GM18498 (cell line): ENCODE measurements at regions not wholly inside any gene's neighbourhood (a gene's known extent, or its start where the extent isn't known, plus 50 kb on each side); places are given as distances from the start of the nearest gene placed in this dataset.
"Not testable (repeated sequence)": the region's sequence is repeated elsewhere in the genome, so short reads cannot be mapped to it uniquely, and the experiment has no call there.

Source experiments
- ATAC-seq: cut with Tn5 transposase; IDR thresholded peaks from one replicate; pipeline ENCODE4 v1.9.1; 2021; ENCODE audit warnings: mild to moderate bottlenecking, moderate library complexity; ENCODE audit not compliant: unreplicated experiment

GRCh38 chr4:53959343-53960120 is 104.9 kb downstream of the CHIC2 start:
- no peak for ATAC-seq

- ATAC-seq, result no peak
These were observed 108.0 kb downstream of the CHIC2 start for GRCh38 chr4:53956454-53956853.

GRCh38 chr4:53956053-53956452 is 108.4 kb downstream of the CHIC2 start:
- no peak for ATAC-seq

DNA sequence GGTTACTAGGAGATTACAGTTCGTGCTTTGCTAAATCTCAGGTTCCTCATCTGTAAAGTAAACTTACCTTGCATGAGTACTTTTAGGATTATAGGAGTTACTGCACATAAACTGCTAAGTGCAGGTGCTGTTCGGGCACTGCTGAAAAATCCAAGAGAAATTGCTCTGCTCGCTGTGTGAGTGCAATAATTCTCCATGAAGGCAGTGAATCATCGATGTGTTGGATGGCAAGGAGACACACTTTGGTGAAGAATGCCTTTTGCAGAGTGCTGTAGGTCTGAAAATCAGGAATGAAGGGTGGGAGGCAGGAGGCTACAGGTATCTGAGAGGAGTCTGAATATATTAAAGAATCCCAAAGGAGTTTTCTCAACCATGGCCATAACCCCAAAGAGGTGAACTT is 113.0 kb downstream of the CHIC2 start:
- ATAC-seq, result no peak

- no peak for ATAC-seq
These were observed 120.9 kb downstream of the CHIC2 start for GRCh38 chr4:53943345-53944085.

GRCh38 chr4:53942712-53943111 is 121.7 kb downstream of the CHIC2 start:
- ATAC-seq, result no peak

DNA sequence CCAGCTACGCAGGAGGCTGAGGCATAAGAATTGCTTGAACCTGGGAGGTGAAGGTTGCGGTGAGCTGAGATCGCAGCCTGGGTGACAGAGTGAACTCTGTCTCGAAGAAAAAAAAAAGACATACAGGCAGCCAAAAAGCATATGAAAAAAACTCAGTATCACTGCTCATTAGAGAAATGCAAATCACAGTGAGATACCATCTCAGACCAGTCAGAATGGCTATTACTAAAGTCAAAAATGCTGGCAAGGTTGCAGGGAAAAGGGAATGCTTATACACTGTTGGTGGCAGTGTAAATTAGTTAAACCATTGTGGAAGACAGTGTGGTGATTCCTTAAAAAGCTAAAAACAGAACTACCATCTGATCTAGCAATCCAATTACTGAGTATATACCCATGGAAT is 123.1 kb downstream of the CHIC2 start:
- no peak for ATAC-seq

DNA sequence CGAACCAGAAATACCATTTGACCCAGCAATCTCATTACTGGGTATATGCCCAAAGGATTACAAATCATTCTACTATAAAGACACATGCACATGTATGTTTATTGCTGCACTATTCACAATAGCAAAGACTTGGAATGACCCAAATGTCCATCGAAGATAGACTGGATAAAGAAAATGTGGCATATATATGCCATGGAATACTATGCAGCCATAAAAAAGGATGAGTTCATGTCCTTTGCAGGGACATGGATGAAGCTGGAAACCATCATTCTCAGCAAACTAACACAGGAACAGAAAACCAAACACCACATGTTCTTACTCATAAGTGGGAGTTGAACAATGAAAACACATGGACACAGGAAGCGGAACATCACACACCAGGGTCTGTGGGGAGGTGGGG is 124.5 kb downstream of the CHIC2 start:
- not testable (repeated sequence) for ATAC-seq

DNA sequence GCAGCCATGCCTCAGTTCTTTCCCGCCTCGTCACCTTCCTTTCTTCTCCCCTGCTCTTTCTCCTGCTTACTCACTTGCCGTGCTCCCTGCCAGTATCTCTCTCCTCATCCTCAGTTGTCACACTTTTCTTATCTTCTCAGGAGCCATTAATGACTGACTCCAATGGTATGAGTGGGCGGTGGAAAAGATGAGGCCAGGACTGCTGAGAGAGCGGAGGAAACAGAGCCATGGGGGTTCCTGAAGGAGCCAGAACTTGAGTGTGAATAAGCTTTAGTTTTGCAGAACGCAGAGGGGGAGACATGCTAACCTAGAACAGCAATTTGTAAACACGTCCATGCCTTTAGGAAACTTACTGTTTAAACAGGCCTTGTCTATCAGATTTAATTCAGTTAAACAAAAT is 126.5 kb downstream of the CHIC2 start:
- ATAC-seq, result no peak

DNA sequence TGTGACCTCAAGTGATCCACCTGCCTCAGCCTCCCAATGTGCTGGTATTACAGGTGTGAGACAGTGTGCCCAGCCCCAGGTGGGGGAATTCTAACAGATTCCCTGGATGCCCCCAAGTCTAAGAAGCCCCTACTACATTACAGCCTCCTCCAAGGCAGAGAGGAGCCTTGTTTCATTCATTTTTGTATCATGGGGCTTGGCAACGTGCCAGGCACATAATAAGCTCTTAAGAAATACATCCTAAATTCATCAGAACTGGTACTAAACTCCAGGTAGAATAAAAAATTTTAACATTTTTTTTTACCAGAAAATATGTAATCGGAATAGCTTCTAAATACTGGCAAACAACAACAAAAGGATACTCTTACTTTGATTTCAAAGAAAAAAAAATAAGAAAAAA is 127.1 kb downstream of the CHIC2 start:
- no peak for ATAC-seq

- ATAC-seq, result no peak
These were observed 128.6 kb downstream of the CHIC2 start for GRCh38 chr4:53935780-53936179.

DNA sequence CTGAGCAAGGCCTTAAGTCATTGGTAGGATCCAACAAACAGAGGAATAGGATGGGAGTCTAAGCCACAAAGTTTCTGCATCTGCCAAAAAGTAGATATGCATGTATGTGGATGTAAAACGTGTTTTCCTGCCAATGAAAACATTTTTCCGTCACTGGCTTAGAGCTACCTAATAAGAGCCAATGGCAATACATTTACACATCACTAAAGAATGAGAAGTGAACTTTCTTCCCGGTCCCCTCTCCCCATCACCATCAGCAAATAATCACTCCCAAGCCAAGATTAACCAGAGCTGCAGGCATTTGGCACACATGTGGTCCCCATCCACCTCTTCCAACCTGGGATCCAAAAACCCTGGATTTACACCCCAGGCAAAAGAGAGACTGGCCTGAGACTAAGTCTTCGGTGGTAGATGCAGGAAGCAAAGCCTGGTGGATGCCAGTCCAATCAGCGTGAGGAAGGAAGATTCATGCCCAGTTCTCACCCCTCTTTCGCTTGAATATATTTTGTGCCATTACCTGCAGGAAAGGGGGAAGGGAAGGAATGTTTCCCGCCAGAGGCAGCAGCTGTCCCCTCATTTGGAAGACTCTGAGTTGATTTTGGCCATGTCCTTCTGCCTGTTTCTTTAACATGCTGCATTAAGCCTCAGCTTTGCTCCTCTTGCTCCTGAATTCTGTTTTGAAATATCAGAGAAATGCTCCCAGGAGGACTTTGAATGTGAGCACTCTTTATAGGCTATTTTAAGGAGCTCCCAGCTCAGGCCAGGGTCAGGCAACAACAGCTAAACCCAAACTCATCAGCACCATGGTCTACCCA is 131.4 kb downstream of the CHIC2 start:
- ATAC-seq, result no peak

GRCh38 chr4:53931461-53931961 is 132.9 kb downstream of the CHIC2 start:
- ATAC-seq, result no peak

- ATAC-seq, result peak; percentile 76
These were observed 134.2 kb downstream of the CHIC2 start for GRCh38 chr4:53929955-53930798.

DNA sequence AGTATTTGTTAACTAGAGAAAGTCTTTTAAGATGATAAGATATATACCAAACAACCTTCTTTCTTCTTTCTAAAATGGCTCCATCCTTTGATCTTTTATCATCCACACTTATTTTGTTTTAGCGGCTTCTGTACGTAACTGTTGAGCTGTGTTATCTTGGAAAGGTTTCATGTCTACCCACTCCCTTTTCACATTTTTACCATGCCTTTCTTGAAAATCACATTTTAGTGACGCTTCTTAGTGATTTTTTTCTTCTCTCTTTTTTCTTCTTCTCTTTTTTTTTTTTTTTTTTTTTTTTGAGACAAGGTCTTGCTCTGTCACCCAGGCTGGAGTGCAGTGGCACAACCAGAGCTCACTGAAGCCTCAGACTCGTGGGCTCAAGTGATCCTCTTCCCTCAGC is 135.1 kb downstream of the CHIC2 start:
- ATAC-seq, result no peak

GRCh38 chr4:53928825-53929224 is 135.6 kb downstream of the CHIC2 start:
- no peak for ATAC-seq

- ATAC-seq, result no peak
These were observed 139.3 kb downstream of the CHIC2 start for GRCh38 chr4:53925050-53925605.

DNA sequence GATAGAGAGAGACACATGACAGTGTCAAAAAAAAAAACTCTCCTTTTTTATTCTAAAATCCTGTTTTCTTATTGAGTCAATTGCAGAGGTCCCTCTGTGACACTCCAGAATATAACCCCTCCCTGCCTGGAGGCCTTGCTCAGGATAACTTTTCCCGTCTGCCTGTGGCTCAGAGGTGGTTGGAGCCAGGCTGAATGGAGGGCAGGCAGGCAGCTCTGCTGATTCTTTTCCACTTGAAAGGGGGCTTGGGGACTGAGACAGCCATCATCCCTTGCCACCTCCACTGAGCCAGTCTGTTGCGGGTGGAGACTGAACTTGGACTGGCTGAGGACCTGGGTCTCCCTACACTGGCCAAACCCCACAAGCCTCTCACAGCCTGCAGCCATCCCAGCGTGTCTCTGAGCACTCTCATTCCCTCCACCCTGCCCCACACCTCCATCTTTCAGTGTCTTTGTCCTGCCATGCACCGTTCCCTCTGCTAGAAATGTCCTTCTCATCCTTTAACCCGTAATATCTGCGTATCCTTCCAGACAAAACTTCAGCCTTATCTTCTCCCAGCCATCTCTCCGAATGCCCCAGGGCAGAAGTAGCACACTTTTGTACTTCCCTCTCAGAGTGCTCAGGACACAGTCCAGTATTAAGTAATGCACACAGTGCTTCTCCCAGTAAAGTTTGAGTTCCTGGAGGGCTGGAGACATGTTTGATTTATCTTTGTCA is 139.9 kb downstream of the CHIC2 start:
- no peak for ATAC-seq

DNA sequence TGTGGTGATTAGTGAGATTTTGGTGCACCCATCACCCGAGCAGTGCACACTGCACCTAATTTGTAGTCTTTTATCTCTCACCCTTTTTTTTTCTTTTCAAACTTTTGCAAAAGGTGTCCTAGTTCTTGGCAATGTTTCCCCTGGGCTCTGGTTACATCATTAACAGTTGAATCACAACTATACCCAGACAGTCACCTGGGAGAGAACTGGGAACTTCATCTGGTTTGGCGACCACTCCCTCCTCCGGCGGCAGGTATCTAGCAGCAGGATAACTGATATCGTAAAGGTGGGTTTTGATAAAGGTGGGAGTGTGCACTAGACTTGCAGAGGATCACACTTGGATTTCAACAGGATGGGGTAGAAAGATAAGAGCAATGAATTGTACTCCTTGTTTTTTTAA is 140.5 kb downstream of the CHIC2 start:
- no peak for ATAC-seq

DNA sequence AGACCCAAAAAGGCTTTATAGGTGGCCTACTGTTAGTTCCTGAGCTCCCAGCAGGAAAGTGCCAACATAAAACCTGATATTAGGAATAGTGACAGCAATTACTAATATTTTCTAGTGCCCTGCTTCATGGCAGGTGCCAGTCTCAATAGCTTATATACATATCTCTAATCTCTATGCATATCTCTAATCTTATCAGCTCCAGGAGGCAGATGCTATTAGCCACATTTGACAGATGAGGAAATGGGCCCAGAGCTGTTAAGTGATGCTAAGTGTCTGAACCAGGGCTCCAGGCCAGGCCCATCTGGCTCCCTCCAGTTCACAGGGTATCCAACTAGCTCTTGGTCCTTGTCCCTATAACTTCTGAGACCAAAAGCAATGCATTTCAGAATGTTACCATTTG is 142.5 kb downstream of the CHIC2 start:
- ATAC-seq, result no peak
